Stomach (tissue), 8 donors: ENCODE measurements at regions not wholly inside any gene's neighbourhood (a gene's known extent, or its start where the extent isn't known, plus 50 kb on each side); places are given as distances from the start of the nearest gene placed in this dataset.

Experiments
- DNase-seq, 2 donors: peaks; one replicate each; pipeline versions ENCODE4 v3.0.0 to v3.0.0-alpha.2; 2013 to 2019
- H3K27ac ChIP-seq, 5 donors: fragments of 200-600 bp in 4 of 5; sonication (generic) in 4 of 5; one replicate each; pipeline ENCODE4 v1.5.1; 2013 to 2019; ENCODE audit warnings: mild to moderate bottlenecking in 1 of 5, moderate library complexity in 1 of 5
- H3K27me3 ChIP-seq, 3 donors: fragments of 200-600 bp; sonication (generic); one replicate each; pipeline ENCODE4 v1.5.1; 2017 to 2019; ENCODE audit warnings: mixed run types in 1 of 3
- H3K36me3 ChIP-seq, 4 donors: fragments of 200-600 bp; sonication (generic); 1 replicate in 3 of 4; 2 replicates in 1 of 4; pipeline ENCODE4 v1.5.1; 2016 to 2019
- H3K4me1 ChIP-seq, 4 donors: fragments of 200-600 bp; sonication (generic); one replicate each; pipeline ENCODE4 v1.5.1; 2016 to 2019
- H3K4me3 ChIP-seq, 4 donors: fragments of 200-600 bp; sonication (generic) in 3 of 4; one replicate each; pipeline ENCODE4 v1.5.1; 2016 to 2019; ENCODE audit warnings: mild to moderate bottlenecking in 1 of 4
- H3K9me3 ChIP-seq, 4 donors: fragments of 200-600 bp; sonication (generic); one replicate each; pipeline ENCODE4 v1.5.1; 2016 to 2019
- EP300 ChIP-seq: sonication (generic); formaldehyde crosslinking; IDR thresholded peaks from one replicate; pipeline ENCODE4 v1.6.1; 2017; ENCODE audit warnings: antibody characterized with exemption
- POLR2A ChIP-seq, 4 donors: fragments of 450-650 bp; IDR thresholded peaks; one replicate each; pipeline ENCODE4 v1.6.1; 2016; ENCODE audit warnings: antibody characterized with exemption in 4 of 4, control low read depth in 2 of 4, mild to moderate bottlenecking in 1 of 4, moderate library complexity in 1 of 4
- POLR2AphosphoS5 ChIP-seq, 3 donors: sonication (generic); formaldehyde crosslinking; IDR thresholded peaks; one replicate each; pipeline ENCODE4 v1.6.1; 2016; ENCODE audit warnings: antibody characterized with exemption in 3 of 3
- WGBS, 5 donors: extraction: QIAGEN DNeasy Blood & Tissue Kit in 3 of 5; methylation state at CpG; one replicate each; pipeline versions ENCODE4 v1.1.5 to v1.1.7; 2013 to 2018; 5-methylcytosine and 5-hydroxymethylcytosine counted together
- intact Hi-C: fragments of 100-400 bp; cut with DNase I; formaldehyde crosslinking; loops from one replicate; pipeline ENCODE4 v1.15.1; 2023; ENCODE audit warnings: low total_unique reads
- TF ChIP-seq, protein P1 (sequence below), 7 experiments: fragments of 450-650 bp in 4 of 7; fragments of 200-600 bp in 3 of 7; sonication (generic) in 3 of 7; IDR thresholded peaks; one replicate each; pipeline ENCODE4 v1.5.1; 2016 to 2019; ENCODE audit warnings: antibody characterized with exemption in 7 of 7, control low read depth in 2 of 7, mild to moderate bottlenecking in 1 of 7
- donor health status: healthy with polysubstance abuse.
- donor health status: Bipolar disorder and iron deficiency.
- donor health status: healthy.

- H3K4me3 ChIP-seq = no peak overlapping the region
- DNase-seq = no peak
- intact Hi-C loops = no loop called here
- no peaks in the 10 kb centered on the region for H3K9me3 ChIP-seq
- no peak overlapping the region for H3K27ac ChIP-seq
- no peak for TF ChIP-seq POLR2AphosphoS5 (IDR thresholded peaks at IDR 0.05)
- TF ChIP-seq, protein P1, sequence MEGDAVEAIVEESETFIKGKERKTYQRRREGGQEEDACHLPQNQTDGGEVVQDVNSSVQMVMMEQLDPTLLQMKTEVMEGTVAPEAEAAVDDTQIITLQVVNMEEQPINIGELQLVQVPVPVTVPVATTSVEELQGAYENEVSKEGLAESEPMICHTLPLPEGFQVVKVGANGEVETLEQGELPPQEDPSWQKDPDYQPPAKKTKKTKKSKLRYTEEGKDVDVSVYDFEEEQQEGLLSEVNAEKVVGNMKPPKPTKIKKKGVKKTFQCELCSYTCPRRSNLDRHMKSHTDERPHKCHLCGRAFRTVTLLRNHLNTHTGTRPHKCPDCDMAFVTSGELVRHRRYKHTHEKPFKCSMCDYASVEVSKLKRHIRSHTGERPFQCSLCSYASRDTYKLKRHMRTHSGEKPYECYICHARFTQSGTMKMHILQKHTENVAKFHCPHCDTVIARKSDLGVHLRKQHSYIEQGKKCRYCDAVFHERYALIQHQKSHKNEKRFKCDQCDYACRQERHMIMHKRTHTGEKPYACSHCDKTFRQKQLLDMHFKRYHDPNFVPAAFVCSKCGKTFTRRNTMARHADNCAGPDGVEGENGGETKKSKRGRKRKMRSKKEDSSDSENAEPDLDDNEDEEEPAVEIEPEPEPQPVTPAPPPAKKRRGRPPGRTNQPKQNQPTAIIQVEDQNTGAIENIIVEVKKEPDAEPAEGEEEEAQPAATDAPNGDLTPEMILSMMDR (IDR thresholded peaks at IDR 0.05) = no peak
- no peak for TF ChIP-seq POLR2A (IDR thresholded peaks at IDR 0.05)
- TF ChIP-seq EP300 = no peak
- no peaks in the 10 kb centered on the region for H3K4me1 ChIP-seq
- H3K27me3 ChIP-seq = no peaks in the 10 kb centered on the region
- no peaks in the 10 kb centered on the region for H3K36me3 ChIP-seq
Observed at GRCh38 chr5:107771926-107772325, 101.2 kb upstream of the EFNA5 start.

DNA sequence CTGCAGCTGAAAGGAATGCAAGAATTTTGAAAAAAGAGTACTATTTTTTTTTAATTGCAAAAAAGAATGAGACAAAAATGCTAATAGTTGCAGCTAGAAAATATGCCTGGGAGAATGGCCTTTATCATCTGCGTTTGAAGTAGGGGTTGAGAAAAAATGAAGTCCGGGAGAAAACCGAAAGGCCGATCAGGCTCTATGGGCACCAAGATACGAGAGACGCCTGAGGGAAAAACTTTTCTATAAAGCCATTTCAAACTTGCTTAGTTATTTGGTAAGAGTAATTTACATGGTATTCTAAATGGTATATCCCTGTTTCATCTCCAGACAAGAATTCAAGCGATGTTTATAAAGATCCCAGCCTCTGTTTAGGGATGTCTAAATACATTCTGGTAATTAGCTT lies 99.3 kb upstream of the EFNA5 start:
- peaks cover 0 to 6% (median 0%) of the 10 kb centered on the region in 4 donors for H3K4me1 ChIP-seq
- H3K36me3 ChIP-seq = no peaks in the 10 kb centered on the region
- DNase-seq = no peak
- no peaks in the 10 kb centered on the region for H3K27me3 ChIP-seq
- intact Hi-C loops = no loop called here
- H3K4me3 ChIP-seq = no peak overlapping the region
- 76 to 86% (median 81%) methylated on average over 7 of the region's 7 CpGs for WGBS, 5 donors
- TF ChIP-seq EP300 = no peak
- no peak for TF ChIP-seq POLR2A (IDR thresholded peaks at IDR 0.05)
- TF ChIP-seq POLR2AphosphoS5 (IDR thresholded peaks at IDR 0.05) = no peak
- TF ChIP-seq, protein P1 (IDR thresholded peaks at IDR 0.05) = no peak
- no peak overlapping the region for H3K27ac ChIP-seq
- H3K9me3 ChIP-seq = no peaks in the 10 kb centered on the region

GRCh38 chr5:107769519-107769918 lies 98.8 kb upstream of the EFNA5 start:
- Histone ChIP-seq H3K4me3 (no peak overlapping the region), H3K36me3 (no peaks in the 10 kb centered on the region), H3K4me1 (peaks cover 0 to 6% (median 0%) of the 10 kb centered on the region in 4 donors), H3K27me3 (no peaks in the 10 kb centered on the region), H3K27ac (no peak overlapping the region), H3K9me3 (no peaks in the 10 kb centered on the region)
- 77 to 89% (median 87%) methylated on average over 5 of the region's 5 CpGs for WGBS, 5 donors
- intact Hi-C loops = no loop called here
- DNase-seq = no peak
- TF ChIP-seq POLR2A (IDR thresholded peaks at IDR 0.05) = no peak
- no peak for TF ChIP-seq POLR2AphosphoS5 (IDR thresholded peaks at IDR 0.05)
- TF ChIP-seq, protein P1 (IDR thresholded peaks at IDR 0.05) = no peak

DNA sequence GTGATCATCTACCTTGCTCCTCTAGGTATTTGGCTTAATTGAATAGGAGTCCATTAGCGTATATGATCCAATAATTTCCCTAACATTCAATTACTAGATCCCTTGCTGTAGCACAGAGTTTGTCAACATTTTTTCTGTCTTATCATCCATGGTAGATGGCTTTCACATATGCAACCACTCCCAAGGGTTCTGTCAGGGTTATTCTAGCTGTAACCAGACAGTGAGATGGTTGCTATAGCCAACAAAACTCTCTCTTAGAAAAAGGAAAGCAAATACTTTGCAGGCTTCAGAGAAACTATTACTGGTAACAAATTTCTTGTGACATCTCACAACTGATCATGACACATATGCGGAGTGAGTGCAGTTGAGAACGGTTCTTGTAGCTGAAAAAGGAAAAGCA lies 96.2 kb upstream of the EFNA5 start:
- no peak overlapping the region for H3K27ac ChIP-seq
- H3K4me1 ChIP-seq = peaks cover 0 to 6% (median 0%) of the 10 kb centered on the region in 4 donors
- H3K4me3 ChIP-seq = no peak overlapping the region
- no peaks in the 10 kb centered on the region for H3K36me3 ChIP-seq
- no peaks in the 10 kb centered on the region for H3K9me3 ChIP-seq
- WGBS, 5 donors = 90 to 95% (median 92%) methylated on average over 3 of the region's 3 CpGs
- TF ChIP-seq POLR2A (IDR thresholded peaks at IDR 0.05) = no peak
- TF ChIP-seq, protein P1 (IDR thresholded peaks at IDR 0.05) = no peak
- TF ChIP-seq EP300 = no peak
- no peak for TF ChIP-seq POLR2AphosphoS5 (IDR thresholded peaks at IDR 0.05)
- intact Hi-C loops = no loop called here
- no peaks in the 10 kb centered on the region for H3K27me3 ChIP-seq
- no peak for DNase-seq
